H1 (cell line): ENCODE measurements at regions not wholly inside any gene's neighbourhood (a gene's known extent, or its start where the extent isn't known, plus 50 kb on each side); places are given as distances from the start of the nearest gene placed in this dataset.

ENCODE experiments used
- ATF3 ChIP-seq: IDR thresholded peaks from 2 replicates; pipeline ENCODE4 v1.6.1; 2011; ENCODE audit warnings: low read depth, mild to moderate bottlenecking, low read length; ENCODE audit not compliant: insufficient read depth
- JUND ChIP-seq: IDR thresholded peaks from 2 replicates; pipeline ENCODE4 v1.6.1; 2011; ENCODE audit warnings: mild to moderate bottlenecking, improper control_type of control experiment, low read length
- MAFK ChIP-seq: IDR thresholded peaks from 2 replicates; pipeline ENCODE4 v1.6.1; 2012; ENCODE audit warnings: low read depth, mild to moderate bottlenecking, improper control_type of control experiment, low read length
- SP1 ChIP-seq: IDR thresholded peaks from 2 replicates; pipeline ENCODE4 v1.6.1; 2011; ENCODE audit warnings: low read depth, low read length
- TAF7 ChIP-seq: optimal IDR thresholded peaks from 2 replicates; pipeline ENCODE3; 2011; ENCODE audit warnings: low read depth, mild to moderate bottlenecking, inconsistent platforms, low read length, moderate library complexity, borderline replicate concordance

- no peak for TF ChIP-seq SP1
- no peak for TF ChIP-seq ATF3
- TF ChIP-seq JUND = no peak
- TF ChIP-seq TAF7 = no peak
- TF ChIP-seq MAFK = no peak
Observed at GRCh38 chr9:16230731-16231130, 639.7 kb downstream of the BNC2 start (continued).
